Mucosa of gallbladder (tissue), 1 donor: ENCODE measurements at regions not wholly inside any gene's neighbourhood (a gene's known extent, or its start where the extent isn't known, plus 50 kb on each side); places are given as distances from the start of the nearest gene placed in this dataset.

Experiments used
- DNase-seq: peaks from one replicate; pipeline ENCODE4 v3.0.0-alpha.2; 2020; ENCODE audit warnings: low spot score
- donor health status: DM: no; HTN: no; CAD: no.

GRCh38 chr13:64924401-64924800 lies 2305.7 kb downstream of the PCDH9 start:
- DNase-seq: no peak

DNA sequence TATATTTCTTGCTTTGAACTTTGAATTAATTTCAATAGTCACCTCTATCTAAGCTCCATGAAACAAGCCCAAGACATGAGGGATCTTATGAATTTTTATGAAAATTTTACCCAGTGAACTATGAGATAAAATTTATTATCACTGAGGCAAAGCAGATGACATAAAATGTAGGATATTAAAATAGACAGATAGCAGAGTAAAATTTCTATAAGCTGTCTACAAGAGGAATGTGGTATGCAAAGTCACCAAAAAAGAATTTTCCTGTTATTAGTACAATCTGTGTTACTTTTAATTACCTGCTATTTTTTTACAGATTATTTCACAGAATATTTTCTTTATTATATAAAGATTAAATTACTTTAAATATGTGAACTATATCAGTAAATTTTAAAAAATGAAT lies 2312.6 kb downstream of the PCDH9 start:
- DNase-seq: no peak

GRCh38 chr13:64912141-64912540 lies 2318.0 kb downstream of the PCDH9 start:
- DNase-seq: no peak

- no peak for DNase-seq
These were observed 2320.0 kb downstream of the PCDH9 start for GRCh38 chr13:64910096-64910495.

- no peak for DNase-seq
These were observed 2321.0 kb downstream of the PCDH9 start for GRCh38 chr13:64909184-64909583.

DNA sequence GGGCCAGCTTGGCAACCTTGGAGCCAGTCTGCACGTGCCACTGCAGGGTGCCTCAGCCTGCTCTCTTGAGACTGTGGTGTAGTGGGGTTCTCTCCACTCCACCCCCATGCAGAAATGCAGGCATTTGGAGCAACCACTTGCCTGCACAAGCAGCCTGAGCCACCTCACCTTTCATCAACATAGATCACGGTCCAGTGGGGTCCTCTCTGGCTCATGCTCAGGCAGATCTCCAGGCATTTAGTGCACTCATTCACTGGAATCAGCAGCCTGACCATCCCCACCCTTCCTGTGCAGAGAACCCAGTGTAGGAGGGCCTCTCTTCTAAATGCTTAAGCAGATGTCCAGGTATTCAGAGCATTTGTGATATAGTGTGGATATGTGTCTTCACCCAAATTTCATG lies 2330.1 kb downstream of the PCDH9 start:
- no peak for DNase-seq

DNA sequence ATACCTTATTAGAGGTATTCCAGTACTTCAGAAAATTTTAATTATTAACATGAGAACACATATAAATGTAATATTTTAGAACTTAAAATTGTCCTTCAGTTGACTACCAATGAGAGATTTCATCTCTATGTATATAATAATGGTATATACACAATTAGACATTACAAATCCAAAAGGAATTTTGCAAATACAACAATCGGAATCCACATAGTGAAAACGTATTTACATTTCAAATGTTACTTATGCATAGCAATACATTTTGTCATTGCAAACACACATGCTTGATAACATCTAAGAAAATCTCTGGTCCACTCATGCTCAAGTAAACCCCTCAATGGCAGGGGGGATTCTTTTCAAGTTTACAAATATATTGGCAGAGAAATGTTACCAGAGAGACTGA lies 2345.2 kb downstream of the PCDH9 start:
- no peak for DNase-seq

- no peak for DNase-seq
These were observed 2353.0 kb downstream of the PCDH9 start for GRCh38 chr13:64877176-64877575.

DNA sequence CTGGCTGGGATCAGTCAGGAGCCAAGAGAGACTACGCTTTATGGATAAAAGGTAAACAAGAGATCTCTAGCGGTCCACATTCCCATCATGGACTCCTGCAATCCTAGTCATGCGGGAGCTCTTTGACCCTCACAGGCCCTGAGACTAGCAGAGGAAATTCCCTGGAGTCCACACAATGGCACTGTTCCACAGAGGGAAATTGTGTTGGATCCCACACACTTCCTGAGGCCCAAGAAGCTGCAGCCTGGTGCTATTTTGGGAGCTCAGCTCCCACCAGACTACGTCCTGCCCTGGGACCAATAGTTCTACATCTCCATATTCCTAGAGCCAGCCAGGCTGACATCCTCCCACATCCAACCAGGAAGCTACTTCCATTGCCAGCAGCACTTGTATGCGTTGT lies 2358.4 kb downstream of the PCDH9 start:
- no peak for DNase-seq

- DNase-seq: no peak
These were observed 2360.6 kb downstream of the PCDH9 start for GRCh38 chr13:64869539-64869938.

- no peak for DNase-seq
These were observed 2362.3 kb downstream of the PCDH9 start for GRCh38 chr13:64867856-64868255.

DNA sequence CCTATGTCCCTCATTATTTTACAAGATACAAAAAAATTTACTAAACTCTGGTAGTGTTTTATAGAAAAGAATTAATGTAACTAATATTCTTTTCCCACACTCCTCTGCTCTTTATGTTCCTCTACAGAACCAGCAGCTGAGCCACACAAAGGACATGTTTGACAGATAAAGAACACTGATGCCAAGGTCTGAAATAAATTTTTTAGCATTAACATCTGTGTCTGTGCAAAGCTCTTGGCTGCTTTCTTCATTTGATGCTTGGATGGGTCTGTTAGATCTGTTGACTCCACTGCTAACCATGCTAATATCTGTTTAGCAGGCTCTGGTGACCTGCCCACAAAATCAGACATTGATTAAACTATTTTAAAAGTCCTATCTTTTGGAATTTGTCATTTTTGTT lies 2363.8 kb downstream of the PCDH9 start:
- no peak for DNase-seq

DNA sequence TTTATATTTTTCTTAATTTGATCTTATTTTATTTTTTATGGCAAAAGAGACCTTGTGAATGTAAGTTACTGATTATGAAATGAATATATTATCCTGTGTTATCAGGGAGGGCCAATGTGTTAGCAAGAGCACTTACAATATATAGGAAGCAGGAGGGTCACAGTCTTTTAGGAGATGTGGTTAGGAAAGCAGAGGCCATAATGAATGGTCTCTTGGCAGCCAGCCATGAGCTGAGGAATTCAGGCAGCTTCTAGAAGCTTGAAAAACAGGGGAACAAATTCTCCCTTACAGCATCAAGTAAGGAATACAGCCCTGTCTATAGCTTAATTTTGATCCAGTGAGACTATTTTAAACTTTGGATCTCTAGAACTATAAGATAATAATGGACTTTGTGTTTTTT lies 2374.6 kb downstream of the PCDH9 start:
- no peak for DNase-seq

DNA sequence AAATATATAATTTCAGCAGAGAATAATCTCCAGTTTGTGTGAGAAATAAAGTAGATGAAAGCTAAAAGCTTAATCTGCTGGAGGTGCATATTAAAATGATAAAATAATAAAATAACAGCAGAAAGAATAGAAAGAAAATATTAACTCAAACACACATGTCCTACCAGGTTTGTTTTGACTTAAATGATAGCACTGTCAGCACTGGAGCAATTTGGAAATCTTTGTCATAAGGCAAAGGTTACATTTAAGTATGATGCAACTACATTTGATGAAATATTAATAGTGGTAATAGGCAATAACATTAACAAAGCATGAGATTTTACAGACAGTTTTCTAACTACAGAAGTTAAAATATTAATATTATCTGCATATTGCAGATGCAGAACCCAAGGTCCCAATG lies 2380.1 kb downstream of the PCDH9 start:
- no peak for DNase-seq

DNA sequence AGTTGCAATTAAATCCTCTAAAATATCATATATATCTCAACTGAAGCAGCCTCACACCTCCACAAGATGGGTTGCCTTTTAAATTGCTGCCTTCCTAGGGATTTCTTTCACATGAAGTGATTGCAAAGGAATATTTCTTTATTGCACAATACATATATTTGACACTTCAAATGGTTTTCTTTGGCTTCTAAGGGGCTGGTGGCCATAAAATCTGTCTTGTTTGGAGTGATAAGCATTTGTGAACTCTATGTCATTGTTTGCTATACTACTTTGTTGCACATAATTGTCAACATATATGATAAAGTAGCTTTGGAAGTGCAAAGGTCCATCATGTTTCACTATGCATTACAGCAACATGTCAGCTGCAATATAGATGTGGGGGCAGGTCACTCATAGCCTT lies 2380.9 kb downstream of the PCDH9 start:
- no peak for DNase-seq

DNA sequence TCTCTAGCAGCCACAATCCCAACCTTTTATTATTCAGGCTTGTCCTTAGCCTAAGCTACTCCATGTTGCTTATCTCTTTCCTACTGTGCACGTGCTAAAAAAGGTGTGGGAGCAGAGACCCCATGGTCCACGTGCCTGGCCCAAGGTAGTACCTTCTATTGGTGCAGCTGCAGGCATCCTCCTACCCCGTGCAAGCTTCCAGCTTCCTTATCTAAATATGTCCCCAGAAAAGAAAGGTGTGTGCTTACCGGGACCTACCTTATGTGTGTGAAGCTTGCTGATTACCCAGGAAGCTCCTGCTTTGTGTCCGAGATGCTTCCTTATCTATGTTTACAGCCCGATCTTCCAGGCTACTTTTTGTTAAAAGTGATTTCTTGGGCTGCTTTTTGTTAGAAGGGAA lies 2382.4 kb downstream of the PCDH9 start:
- no peak for DNase-seq

- DNase-seq: no peak
These were observed 2385.0 kb downstream of the PCDH9 start for GRCh38 chr13:64845110-64845509.

DNA sequence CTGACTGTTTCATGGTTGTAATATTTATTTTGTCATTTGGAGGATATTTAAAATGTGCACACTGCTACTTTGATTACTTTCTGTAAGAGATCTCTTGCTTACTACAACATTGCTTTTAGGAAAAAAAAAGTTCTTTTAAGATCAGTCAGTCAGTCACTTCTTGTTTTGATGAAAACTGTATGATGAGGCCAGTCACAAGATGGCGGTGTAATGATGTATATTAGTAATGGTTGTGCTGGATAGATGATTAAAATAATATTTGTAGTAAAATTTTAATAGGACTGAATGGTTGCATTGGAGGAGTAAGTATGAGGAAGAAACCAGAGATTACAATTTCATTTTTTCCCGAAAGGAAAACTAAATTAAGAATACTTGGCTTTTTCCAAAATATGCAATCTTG lies 2411.1 kb downstream of the PCDH9 start:
- no peak for DNase-seq

GRCh38 chr13:64817691-64818090 lies 2412.4 kb downstream of the PCDH9 start:
- DNase-seq: no peak

DNA sequence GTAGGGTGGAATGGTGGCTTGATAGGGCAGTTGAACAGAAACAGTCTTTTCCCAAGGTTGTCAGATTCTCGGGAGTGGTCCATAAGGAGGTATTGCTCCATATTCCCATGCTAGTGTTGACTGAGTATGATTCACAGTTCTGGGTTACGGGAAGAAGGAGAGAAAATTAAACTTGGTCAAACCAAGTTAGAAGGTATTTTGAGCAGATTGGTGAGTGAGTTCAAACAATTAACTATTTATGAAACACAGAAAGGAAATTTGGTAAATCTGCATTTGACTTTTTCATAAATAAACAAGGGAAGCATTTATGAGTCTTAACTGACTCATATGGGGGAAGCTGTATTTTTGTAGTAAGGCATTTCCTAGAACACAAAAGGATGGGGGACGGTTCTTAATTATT lies 2419.4 kb downstream of the PCDH9 start:
- no peak for DNase-seq

GRCh38 chr13:64808704-64809103 lies 2421.4 kb downstream of the PCDH9 start:
- no peak for DNase-seq

- DNase-seq: no peak
These were observed 2428.4 kb downstream of the PCDH9 start for GRCh38 chr13:64801768-64802167.

- DNase-seq: no peak
These were observed 2431.7 kb downstream of the PCDH9 start for GRCh38 chr13:64798422-64798821.

DNA sequence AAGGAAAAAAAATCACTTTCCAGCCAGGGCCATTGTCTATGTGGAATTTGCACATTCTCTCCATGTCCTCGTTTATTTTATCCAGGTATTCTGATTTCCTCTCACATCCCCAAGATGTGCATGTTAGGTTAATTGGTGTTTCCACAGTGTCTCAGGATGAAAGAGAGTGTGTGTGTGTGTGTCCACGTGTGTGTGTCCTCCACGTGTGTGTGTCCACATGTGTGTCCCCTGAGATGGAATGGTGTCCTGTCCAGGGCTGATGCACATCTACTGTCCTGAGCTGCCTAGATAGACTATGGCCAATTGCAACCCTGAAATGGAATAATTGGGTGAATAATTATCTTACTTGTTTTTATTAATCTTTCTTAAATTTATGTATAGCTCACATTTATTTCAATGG lies 2436.5 kb downstream of the PCDH9 start:
- DNase-seq: no peak

DNA sequence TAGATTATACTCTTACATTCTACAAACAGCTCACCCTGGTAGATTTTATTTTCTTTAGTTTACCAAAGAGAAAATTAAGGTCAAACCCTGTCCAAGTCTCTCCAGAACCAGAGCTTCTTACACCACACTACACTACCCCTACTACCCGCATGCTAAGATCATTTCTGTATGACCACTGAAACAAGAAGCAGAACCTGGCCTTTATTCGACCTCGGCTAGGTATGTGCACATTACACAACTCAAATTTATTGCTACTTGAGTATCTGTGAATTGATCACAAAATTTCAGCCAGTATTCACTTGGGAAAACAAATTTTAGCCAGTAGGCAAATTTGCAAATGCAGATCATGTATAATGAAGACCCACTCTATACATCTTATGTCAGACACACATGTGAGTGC lies 2437.0 kb downstream of the PCDH9 start:
- DNase-seq: no peak
